HCT116 (cell line): ENCODE measurements at regions not wholly inside any gene's neighbourhood (a gene's known extent, or its start where the extent isn't known, plus 50 kb on each side); places are given as distances from the start of the nearest gene placed in this dataset.

Source experiments
- ATAC-seq: fragments of 200-7000 bp; cut with Tn5 transposase; 2 replicates; pipeline ENCODE4 v1.9.1; 2020; ENCODE audit warnings: mild to moderate bottlenecking, moderate library complexity
- BruUV-seq: library from RNA; stranded (reverse); fragments of 400-500 nt; replicated peaks from 2 replicates; lab custom pipeline; 2021; lab: Mats Ljungman, UMichigan
- CTCF ChIA-PET: fragments of 300-600 bp; sonication (Branson Sonifier 250); formaldehyde crosslinking; loops from one replicate; lab custom pipeline; 2021; ENCODE audit warnings: antibody characterized with exemption; lab: Charles Lee
- POLR2A ChIA-PET: fragments of 300-600, 350-600 bp; sonication (Branson Sonifier 250); formaldehyde crosslinking; loops from one replicate; lab custom pipeline; 2021; ENCODE audit warnings: antibody characterized with exemption; lab: Charles Lee
- RAD21 ChIA-PET, 2 experiments: fragments of 300-600 bp; sonication (Branson Sonifier 250); formaldehyde crosslinking; loops; one replicate each; lab custom pipeline; 2023; ENCODE audit warnings: low total read pairs in 2 of 2; ENCODE audit not compliant: uncharacterized antibody in 2 of 2, unreplicated experiment in 2 of 2, low non-redundant PET in 1 of 2; lab: Charles Lee
- DNase-seq: peaks from one replicate; pipeline ENCODE4 v3.0.0-alpha.2; 2010; ENCODE audit warnings: low read depth, low spot score
- H2AFZ ChIP-seq: fragments of 200-600 bp; shearing (Covaris generic), sonication (generic); 2 replicates; pipeline ENCODE4 v1.6.1; 2017; ENCODE audit warnings: low read depth, mixed run types, mixed read lengths, antibody characterized with exemption, low read length; ENCODE audit not compliant: poor library complexity, severe bottlenecking
- H3K27ac ChIP-seq: 2 replicates; pipeline ENCODE4 v1.5.1; 2012; ENCODE audit warnings: low read depth, low read length
- H3K27me3 ChIP-seq: fragments of 200-600 bp; sonication (generic); 2 replicates; pipeline ENCODE4 v1.6.1; 2016; ENCODE audit warnings: mixed run types, low read length, mixed read lengths; ENCODE audit not compliant: insufficient read depth
- H3K36me3 ChIP-seq, 2 experiments: fragments of 200-500 bp in 1 of 2; fragments of 200-600 bp in 1 of 2; sonication (Bioruptor generic) in 1 of 2; sonication (generic) in 1 of 2; 2 replicates each; pipeline versions ENCODE4 v1.5.1 to v1.6.1; 2014 to 2016; ENCODE audit warnings: low read length in 2 of 2, inconsistent platforms in 1 of 2, mixed read lengths in 1 of 2, mixed run types in 1 of 2; ENCODE audit not compliant: insufficient read depth in 2 of 2, control insufficient read depth in 1 of 2
- H3K4me1 ChIP-seq, 2 experiments: fragments of 200-600 bp in 1 of 2; sonication (generic) in 1 of 2; 2 replicates each; pipeline versions ENCODE4 v1.5.1 to v1.6.1; 2012 to 2017; ENCODE audit warnings: low read length in 2 of 2, inconsistent platforms in 1 of 2, mild to moderate bottlenecking in 1 of 2, mixed read lengths in 1 of 2, mixed run types in 1 of 2, moderate library complexity in 1 of 2; ENCODE audit not compliant: insufficient read depth in 2 of 2, control insufficient read depth in 1 of 2
- H3K4me2 ChIP-seq: fragments of 200-600 bp; sonication (generic); 2 replicates; pipeline ENCODE4 v1.6.1; 2017; ENCODE audit warnings: mixed run types, low read length, mixed read lengths
- H3K4me3 ChIP-seq, 2 experiments: fragments of 200-600 bp in 1 of 2; sonication (generic) in 1 of 2; replicated peaks in 1 of 2; 2 replicates each; pipeline ENCODE4 v1.5.1; 2011 to 2016; ENCODE audit warnings: low read length in 2 of 2, control low read depth in 1 of 2, low read depth in 1 of 2, mild to moderate bottlenecking in 1 of 2, mixed read lengths in 1 of 2, mixed run types in 1 of 2
- H3K79me2 ChIP-seq: fragments of 200-600 bp; sonication (generic); 2 replicates; pipeline ENCODE4 v1.6.1; 2017; ENCODE audit warnings: mild to moderate bottlenecking, mixed run types, low read length, moderate library complexity, mixed read lengths; ENCODE audit not compliant: insufficient read depth
- H3K9ac ChIP-seq: fragments of 200-600 bp; sonication (generic); 2 replicates; pipeline ENCODE4 v1.6.1; 2016; ENCODE audit warnings: low read length, mixed read lengths
- H3K9me2 ChIP-seq: fragments of 200-600 bp; sonication (generic), shearing (Covaris generic); 2 replicates; pipeline ENCODE4 v1.6.1; 2017; ENCODE audit warnings: mixed run types, mild to moderate bottlenecking, moderate library complexity; ENCODE audit not compliant: insufficient read depth
- H3K9me3 ChIP-seq, 2 experiments: fragments of 200-500 bp in 1 of 2; fragments of 200-600 bp in 1 of 2; sonication (Bioruptor generic) in 1 of 2; sonication (generic) in 1 of 2; 2 replicates each; pipeline ENCODE4 v1.6.1; 2014 to 2017; ENCODE audit warnings: low read length in 2 of 2, mixed read lengths in 2 of 2, inconsistent platforms in 1 of 2, low read depth in 1 of 2, mild to moderate bottlenecking in 1 of 2, mixed run types in 1 of 2, moderate library complexity in 1 of 2; ENCODE audit not compliant: control insufficient read depth in 1 of 2, insufficient read depth in 1 of 2
- H4K20me1 ChIP-seq: fragments of 200-600 bp; sonication (generic), shearing (Covaris generic); 2 replicates; pipeline ENCODE4 v1.6.1; 2017; ENCODE audit warnings: mixed run types, mild to moderate bottlenecking, moderate library complexity; ENCODE audit not compliant: insufficient read depth
- ATF3 ChIP-seq: IDR thresholded peaks from 2 replicates; pipeline ENCODE4 v1.6.1; 2012
- CEBPB ChIP-seq: IDR thresholded peaks from 2 replicates; pipeline ENCODE4 v1.6.1; 2012; ENCODE audit warnings: low read depth
- CTCF ChIP-seq, 3 experiments: fragments of 200-600 bp in 1 of 3; sonication (generic) in 1 of 3; IDR thresholded peaks in 2 of 3; conservative IDR thresholded peaks in 1 of 3; 2 replicates each; pipeline ENCODE4 v1.5.1; 2012 to 2017; ENCODE audit warnings: low read depth in 2 of 3, low read length in 2 of 3, antibody characterized with exemption in 1 of 3, borderline replicate concordance in 1 of 3, control low read depth in 1 of 3, mild to moderate bottlenecking in 1 of 3, mixed read lengths in 1 of 3, mixed run types in 1 of 3, moderate library complexity in 1 of 3; ENCODE audit not compliant: insufficient read depth in 1 of 3
- EZH2 ChIP-seq: fragments of 200-600 bp; sonication (generic); IDR thresholded peaks from 2 replicates; pipeline ENCODE4 v1.6.1; 2017; ENCODE audit warnings: antibody characterized with exemption, mixed run types
- FOSL1 ChIP-seq: IDR thresholded peaks from 2 replicates; pipeline ENCODE4 v1.6.1; 2012; ENCODE audit warnings: low read depth
- POLR2AphosphoS5 ChIP-seq: IDR thresholded peaks from 2 replicates; pipeline ENCODE4 v1.6.1; 2011; ENCODE audit warnings: mild to moderate bottlenecking, low read depth, low read length, moderate library complexity
- RAD21 ChIP-seq: IDR thresholded peaks from 2 replicates; pipeline ENCODE4 v1.6.1; 2012; ENCODE audit warnings: low read depth, mild to moderate bottlenecking
- TCF7L2 ChIP-seq: IDR thresholded peaks from 2 replicates; pipeline ENCODE4 v1.7.0; 2011; ENCODE audit warnings: borderline replicate concordance, inconsistent platforms; ENCODE audit not compliant: insufficient read depth, insufficient read length; ENCODE audit errors: extremely low read depth
- YY1 ChIP-seq: IDR thresholded peaks from 2 replicates; pipeline ENCODE4 v1.6.1; 2011; ENCODE audit warnings: low read length, low read depth, moderate library complexity, mild to moderate bottlenecking; ENCODE audit not compliant: insufficient replicate concordance; ENCODE audit errors: extremely low read depth
- ZBTB33 ChIP-seq: IDR thresholded peaks from 2 replicates; pipeline ENCODE4 v1.6.1; 2011; ENCODE audit warnings: mild to moderate bottlenecking, low read length, moderate library complexity; ENCODE audit not compliant: insufficient replicate concordance; ENCODE audit errors: extremely low read depth
- ZFX ChIP-seq: fragments of 450-650 bp; IDR thresholded peaks from 2 replicates; pipeline ENCODE4 v1.6.1; 2017
- intact Hi-C: fragments of 100-400 bp; cut with micrococcal nuclease; formaldehyde crosslinking; loops from 2 replicates; pipeline ENCODE4 v1.10.0; 2022
- TF ChIP-seq, protein P1 (sequence below): IDR thresholded peaks from 2 replicates; pipeline ENCODE4 v1.6.1; 2012; ENCODE audit warnings: low read depth
- TF ChIP-seq, protein P2 (sequence below): IDR thresholded peaks from 2 replicates; pipeline ENCODE4 v1.6.1; 2012

GRCh38 chr10:123348691-123349572, 194.7 kb downstream of the BUB3 start:
- H3K4me1 ChIP-seq, result peaks cover 0 to 4% of the 10 kb centered on the region in 2 experiments; a peak in 1 of 4 replicates
- H3K9ac ChIP-seq, result no peak overlapping the region
- H2AFZ ChIP-seq, result no peak overlapping the region
- no peaks in the 10 kb centered on the region for H3K79me2 ChIP-seq
- H3K27me3 ChIP-seq, result no peaks in the 10 kb centered on the region
- ChIA-PET POLR2A (no interaction called here), CTCF (no interaction called here), RAD21 (no interaction called here)
- H3K9me2 ChIP-seq, result no peaks in the 10 kb centered on the region
- H4K20me1 ChIP-seq, result no peaks in the 10 kb centered on the region
- BruUV-seq, result no TSS peak
- no peak for TF ChIP-seq CEBPB
- TF ChIP-seq, protein P1, sequence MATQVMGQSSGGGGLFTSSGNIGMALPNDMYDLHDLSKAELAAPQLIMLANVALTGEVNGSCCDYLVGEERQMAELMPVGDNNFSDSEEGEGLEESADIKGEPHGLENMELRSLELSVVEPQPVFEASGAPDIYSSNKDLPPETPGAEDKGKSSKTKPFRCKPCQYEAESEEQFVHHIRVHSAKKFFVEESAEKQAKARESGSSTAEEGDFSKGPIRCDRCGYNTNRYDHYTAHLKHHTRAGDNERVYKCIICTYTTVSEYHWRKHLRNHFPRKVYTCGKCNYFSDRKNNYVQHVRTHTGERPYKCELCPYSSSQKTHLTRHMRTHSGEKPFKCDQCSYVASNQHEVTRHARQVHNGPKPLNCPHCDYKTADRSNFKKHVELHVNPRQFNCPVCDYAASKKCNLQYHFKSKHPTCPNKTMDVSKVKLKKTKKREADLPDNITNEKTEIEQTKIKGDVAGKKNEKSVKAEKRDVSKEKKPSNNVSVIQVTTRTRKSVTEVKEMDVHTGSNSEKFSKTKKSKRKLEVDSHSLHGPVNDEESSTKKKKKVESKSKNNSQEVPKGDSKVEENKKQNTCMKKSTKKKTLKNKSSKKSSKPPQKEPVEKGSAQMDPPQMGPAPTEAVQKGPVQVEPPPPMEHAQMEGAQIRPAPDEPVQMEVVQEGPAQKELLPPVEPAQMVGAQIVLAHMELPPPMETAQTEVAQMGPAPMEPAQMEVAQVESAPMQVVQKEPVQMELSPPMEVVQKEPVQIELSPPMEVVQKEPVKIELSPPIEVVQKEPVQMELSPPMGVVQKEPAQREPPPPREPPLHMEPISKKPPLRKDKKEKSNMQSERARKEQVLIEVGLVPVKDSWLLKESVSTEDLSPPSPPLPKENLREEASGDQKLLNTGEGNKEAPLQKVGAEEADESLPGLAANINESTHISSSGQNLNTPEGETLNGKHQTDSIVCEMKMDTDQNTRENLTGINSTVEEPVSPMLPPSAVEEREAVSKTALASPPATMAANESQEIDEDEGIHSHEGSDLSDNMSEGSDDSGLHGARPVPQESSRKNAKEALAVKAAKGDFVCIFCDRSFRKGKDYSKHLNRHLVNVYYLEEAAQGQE, result no peak
- TF ChIP-seq ZFX, result no peak
- no peak for TF ChIP-seq CTCF (IDR thresholded peaks at IDR 0.05 in 2 of 3, conservative IDR thresholded peaks at IDR 0.05 in 1 of 3; ENCODE audit: borderline replicate concordance in 1 of 3, insufficient read depth in 1 of 3, low read depth in 2 of 3, low read length in 2 of 3)
- no peak for TF ChIP-seq ZBTB33
- no peak for TF ChIP-seq EZH2
- TF ChIP-seq YY1, result no peak
- no peak for TF ChIP-seq ATF3
- no peak for TF ChIP-seq FOSL1
- no peak for TF ChIP-seq TCF7L2
- no peak for TF ChIP-seq RAD21
- TF ChIP-seq POLR2AphosphoS5, result no peak
- TF ChIP-seq, protein P2, sequence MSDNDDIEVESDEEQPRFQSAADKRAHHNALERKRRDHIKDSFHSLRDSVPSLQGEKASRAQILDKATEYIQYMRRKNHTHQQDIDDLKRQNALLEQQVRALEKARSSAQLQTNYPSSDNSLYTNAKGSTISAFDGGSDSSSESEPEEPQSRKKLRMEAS, result no peak
- H3K4me3 ChIP-seq, result no peak overlapping the region
- intact Hi-C loops, result no loop called here
- H3K27ac ChIP-seq, result no peak overlapping the region
- ATAC-seq (no peak), DNase-seq (no peak)
- no peak overlapping the region for H3K4me2 ChIP-seq
- H3K9me3 ChIP-seq, result no peaks in the 10 kb centered on the region
- no peaks in the 10 kb centered on the region for H3K36me3 ChIP-seq
